Fibroblast of upper back skin (primary cell): ENCODE measurements at regions not wholly inside any gene's neighbourhood (a gene's known extent, or its start where the extent isn't known, plus 50 kb on each side); places are given as distances from the start of the nearest gene placed in this dataset.
"Not testable (repeated sequence)": the region's sequence is repeated elsewhere in the genome, so short reads cannot be mapped to it uniquely, and the experiment has no call there.

Experiments used
- DNase-seq: peaks from one replicate; pipeline ENCODE4 v3.0.0-alpha.2; 2013

DNA sequence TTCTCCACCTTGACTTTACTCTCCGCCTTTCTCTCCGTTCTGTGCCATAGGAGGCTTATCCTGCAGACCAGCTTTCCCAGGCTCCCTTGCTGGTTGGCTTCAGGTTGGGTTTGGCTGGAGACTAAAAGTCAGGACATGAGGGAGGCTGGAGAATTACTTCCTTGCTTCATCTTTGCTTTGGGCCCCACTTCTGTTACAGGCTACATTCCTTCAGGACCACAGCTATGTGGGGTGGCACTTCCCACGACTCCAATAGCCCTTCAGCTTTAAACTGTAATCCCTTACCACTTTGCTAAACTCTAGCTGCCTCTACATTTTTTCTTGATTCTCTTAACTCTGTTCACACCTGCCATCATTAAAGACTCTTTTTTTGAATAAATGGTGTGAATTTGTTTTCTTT, 186.7 kb upstream of the NR4A3 start:
- peak; percentile 35 for DNase-seq

DNA sequence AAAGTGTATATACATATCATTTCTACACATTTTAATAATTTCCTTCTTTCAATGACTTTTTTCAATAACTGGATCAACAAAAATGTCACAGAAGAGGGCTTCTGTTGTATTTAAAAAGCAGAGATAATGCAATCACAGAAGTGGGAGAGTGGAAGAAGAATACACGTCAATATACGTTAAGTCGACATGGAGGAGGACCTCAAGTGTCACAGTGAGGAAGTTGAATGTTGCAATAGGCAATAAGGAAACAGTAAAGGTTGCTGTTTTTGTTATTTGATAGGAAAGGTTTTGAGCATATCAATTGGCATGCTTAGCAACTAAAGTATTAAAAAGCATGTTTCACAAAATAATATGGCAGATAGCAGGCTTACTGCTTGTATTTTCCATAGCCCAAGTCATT, 184.0 kb upstream of the NR4A3 start:
- DNase-seq = no peak

GRCh38 chr9:99638971-99639370, 182.7 kb upstream of the NR4A3 start:
- no peak for DNase-seq

- no peak for DNase-seq
These were observed 174.1 kb upstream of the NR4A3 start for GRCh38 chr9:99647604-99648003.

DNA sequence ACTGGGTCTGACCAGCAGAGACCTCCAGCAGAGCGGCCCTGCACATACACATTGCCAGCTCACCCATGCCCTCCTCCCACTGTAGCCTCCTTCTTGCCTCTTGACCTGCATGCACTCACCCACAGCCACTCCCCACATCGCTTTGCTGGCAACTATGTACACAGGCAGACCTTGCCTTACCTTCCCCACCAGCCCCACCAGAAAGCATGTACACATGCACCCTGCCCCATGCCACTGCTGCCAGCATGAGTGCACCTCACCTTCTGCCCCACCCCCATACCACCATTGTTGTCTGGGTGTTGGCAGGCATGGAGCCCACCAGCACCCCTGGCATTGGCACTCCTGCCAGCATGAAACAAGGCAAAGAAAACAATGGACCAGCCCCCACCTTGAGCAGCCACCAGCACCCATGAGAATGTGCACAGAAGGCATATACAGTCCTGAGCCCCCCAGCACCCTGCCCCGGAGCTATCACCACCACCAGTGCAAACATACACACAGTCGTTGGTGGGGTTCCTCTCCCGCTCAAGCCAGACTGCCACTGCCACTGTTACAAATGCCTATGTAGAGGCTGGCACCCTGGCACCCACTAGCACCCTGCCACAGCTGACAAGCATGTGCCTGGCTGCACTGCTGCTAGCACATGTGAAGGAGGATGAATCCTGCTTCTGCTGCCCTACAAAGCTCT, 171.4 kb upstream of the NR4A3 start:
- DNase-seq = no peak

DNA sequence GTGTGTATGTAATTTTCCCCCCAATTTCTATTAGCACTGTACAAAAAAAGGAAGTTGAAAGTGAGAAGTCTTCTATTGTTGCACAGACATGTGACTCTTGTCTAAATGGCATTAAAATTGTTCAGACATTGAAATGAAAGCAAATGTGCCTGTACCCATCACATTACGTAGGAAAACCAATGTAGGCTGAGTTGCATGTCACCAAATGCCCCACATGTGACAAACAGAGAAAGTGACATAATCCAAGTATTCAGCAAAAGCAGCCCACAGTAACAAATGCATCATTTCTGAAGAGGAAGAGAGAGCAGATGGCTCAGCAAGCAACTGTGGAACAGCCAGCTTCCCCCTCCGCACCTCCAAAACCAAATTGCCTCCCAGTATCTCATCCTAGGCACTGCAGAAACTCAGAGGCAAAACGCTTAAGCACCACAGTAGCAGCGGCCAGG, 161.5 kb upstream of the NR4A3 start:
- no peak for DNase-seq

DNA sequence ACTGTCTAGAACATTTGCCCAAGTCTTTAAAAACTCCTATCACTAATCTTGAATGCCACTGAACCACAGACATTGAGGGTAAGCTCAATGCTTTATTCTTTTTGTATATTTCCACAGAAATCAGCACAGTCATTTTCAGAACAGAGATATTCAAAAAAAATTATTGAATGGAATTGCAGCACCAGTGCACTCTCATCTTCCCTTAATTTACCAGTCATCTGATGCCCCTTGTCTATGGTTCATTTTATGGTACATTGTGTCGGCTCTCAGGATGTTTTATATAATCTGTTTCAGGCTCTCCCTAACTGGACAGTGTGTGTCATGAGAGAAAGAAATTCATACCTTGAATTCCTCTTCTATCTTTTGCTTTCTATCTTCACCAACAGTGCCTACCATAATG, 158.4 kb upstream of the NR4A3 start:
- no peak for DNase-seq

DNA sequence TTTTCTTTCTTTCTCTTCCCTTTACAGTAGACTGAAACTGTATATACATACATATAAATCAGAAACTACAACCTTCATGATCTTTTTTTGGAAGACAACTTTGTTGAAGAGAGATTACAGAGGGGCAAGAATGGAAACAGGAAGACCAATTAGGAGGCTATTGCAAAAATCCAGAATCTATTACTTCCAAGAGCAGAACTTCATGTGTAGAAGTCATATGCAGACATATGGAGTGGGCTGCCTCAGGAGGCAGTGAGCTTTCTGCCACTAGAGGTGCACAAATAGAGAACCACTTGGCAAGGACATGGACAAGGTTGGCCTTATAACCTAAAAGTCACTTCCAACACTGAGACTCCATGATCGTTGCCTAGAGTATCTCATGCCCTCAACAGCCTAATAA, 157.8 kb upstream of the NR4A3 start:
- DNase-seq = no peak

DNA sequence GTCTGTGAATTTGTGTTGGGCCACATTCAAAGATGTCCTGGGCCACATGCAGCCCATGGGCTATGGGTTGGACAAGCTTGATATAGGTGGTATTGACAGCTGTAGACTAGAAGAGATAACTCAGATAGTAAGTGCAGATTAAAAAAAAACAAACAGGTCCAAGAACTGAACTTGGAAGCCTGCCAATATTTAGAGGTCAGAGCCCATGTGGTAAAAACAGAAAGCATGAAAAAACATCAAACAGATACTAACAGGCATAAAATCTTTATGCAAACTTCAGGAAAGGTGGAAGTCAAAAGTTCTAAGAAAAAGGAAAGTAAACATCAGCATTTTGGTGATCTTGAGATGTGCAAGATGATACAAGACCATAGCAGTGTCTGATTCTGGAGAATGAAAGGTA, 155.1 kb upstream of the NR4A3 start:
- DNase-seq = no peak

DNA sequence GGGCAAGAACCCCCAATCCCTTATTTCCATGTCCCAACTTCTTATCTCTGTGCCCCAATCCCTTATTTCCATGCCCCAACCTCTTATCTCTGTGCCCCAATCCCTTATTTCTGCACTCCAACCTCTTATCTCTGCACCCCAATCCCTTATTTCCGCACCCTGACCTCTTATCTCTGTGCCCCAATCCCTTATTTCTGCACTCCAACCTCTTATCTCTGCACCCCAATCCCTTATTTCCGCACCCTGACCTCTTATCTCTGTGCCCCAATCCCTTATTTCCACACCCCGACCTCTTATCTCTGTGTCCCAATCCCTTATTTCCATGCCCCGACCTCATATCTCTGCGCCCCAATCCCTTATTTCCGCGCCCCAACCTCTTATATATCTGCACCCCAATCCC, 150.8 kb upstream of the NR4A3 start:
- DNase-seq = not testable (repeated sequence)

GRCh38 chr9:99677281-99677680, 144.4 kb upstream of the NR4A3 start:
- DNase-seq = peak; percentile 28

- DNase-seq = no peak
These were observed 143.1 kb upstream of the NR4A3 start for GRCh38 chr9:99678566-99678965.

DNA sequence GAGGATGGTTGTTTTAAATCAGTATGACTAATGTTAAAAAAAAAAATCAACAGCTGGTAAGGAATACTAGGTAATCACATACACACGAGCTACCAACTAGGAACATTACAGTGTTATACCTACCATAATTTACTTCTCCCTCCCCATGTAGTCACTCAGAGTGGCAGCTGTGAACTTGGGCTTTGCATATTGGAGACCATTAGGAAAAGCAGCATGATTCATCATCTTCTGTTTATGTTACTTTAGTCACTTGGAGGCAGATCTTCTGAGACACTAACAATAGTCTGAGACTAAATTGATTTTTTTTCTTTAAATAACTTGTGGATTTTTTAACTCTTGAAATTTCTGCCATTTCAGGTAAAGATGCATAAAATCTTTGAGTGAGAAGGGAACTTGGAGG, 141.5 kb upstream of the NR4A3 start:
- DNase-seq = peak; percentile 56

- no peak for DNase-seq
These were observed 140.6 kb upstream of the NR4A3 start for GRCh38 chr9:99681113-99681512.

DNA sequence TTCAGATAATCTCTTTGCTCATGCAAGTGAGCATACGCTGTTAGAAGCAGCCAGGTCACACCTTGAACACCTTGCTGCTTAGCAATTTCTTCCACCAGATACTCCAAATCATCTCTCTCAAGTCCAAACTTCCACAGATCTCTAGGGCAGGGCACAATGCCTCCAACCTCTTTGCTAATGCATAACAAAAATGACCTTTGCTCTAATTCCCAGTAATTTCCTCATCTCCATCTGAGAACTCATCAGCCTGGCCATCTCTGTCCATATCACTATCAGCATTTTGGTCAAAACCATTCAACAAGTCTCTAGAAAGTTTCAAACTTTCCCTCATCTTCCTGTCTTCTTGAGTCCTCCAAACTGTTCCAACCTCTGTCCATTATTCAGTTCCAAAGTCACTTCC, 139.3 kb upstream of the NR4A3 start:
- no peak for DNase-seq

DNA sequence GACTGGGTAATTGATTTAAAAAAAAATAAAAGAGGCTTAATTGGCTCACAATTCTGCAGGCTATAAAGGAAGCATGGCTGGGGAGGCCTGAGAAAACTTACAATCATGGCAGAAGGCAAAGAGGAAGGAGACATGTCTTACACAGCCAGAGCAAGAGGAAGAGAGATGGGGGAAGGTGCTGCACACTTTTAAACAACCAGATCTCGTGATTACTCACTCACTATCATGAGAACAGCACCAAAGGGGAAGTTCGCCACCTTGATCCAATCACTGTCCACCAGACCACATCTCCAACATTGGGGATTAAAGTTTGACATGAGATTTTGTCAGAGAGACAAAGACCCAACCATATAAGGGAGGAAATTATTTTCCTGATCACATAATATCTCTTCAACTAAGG, 138.8 kb upstream of the NR4A3 start:
- no peak for DNase-seq

- DNase-seq = no peak
These were observed 131.1 kb upstream of the NR4A3 start for GRCh38 chr9:99690573-99690972.

DNA sequence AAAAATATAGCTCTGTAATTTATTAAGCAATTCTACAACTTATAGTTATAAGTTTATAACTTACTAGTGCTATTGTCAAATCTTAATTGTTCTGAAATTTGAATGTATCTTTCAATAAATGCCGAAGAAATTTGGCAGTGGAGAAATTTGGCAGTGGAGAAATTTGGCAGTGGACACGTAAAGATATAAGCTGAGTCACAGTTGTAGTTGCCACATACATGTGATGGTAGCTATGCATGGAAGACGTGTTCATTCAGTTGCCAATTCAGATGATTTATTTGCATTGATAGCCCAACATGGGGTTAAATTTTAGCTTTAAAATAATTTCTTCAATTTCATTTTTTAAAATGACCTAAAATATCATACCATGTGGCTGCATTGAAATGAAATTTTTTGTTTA, 127.8 kb upstream of the NR4A3 start:
- DNase-seq = no peak

DNA sequence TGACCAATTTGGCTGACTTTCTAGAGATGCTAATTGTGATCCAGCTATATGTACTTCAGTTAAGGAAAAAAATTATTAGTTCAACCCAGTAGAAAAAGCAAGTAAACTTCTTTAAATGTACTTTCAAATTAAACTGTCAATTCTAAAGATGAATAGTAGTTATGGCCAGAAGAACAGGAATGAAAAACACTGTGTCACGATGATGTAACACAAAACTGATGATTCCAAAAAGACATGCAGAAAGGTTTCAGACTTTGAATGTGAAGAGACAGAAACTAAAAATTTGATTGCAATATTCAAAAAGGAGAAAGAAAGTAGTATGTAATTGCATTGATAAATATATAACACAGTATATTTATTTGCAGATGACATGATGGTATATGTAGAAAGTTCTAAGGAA, 127.3 kb upstream of the NR4A3 start:
- DNase-seq = no peak

DNA sequence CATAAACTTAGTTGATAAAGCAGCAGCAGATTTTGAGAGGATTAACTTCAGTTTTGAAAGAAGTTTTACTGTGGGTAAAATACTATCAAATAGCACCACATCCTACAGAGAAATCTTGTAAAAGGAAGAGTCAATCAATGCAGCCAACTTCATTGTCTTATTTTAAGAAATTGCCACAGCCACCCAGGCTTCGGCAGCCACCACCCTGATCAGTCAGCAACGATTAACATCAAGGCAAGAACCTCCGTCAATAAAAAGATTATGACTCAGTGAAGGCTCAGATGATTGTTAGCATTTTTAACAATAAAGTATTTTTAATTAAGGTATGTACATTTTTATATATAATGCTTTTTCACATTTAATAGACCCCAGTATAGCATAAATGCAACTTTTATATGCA, 122.3 kb upstream of the NR4A3 start:
- no peak for DNase-seq

GRCh38 chr9:99712214-99712613, 109.5 kb upstream of the NR4A3 start:
- DNase-seq = peak; percentile 36

DNA sequence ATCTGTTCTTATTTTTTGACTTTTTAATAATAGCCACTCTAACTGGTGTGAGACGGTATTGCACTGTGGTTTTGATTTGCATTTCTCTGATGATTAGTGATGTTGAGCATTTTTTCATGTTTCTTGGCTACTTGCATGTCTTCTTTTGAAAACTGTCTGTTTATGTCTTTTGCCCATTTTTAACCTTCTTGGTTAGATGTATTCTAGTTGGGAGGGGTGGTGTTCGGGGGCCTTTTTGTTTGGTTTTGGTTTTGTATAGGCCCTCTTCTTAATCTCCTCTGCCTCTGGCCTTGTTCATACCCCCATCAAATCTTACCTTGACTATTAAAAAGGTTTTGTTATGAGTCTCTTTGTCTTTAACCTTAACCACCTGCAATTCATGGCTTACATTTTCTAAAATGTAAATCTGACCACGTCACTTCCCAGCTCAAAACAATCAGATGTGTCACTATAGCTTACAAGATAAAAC, 107.8 kb upstream of the NR4A3 start:
- no peak for DNase-seq

- no peak for DNase-seq
These were observed 103.1 kb upstream of the NR4A3 start for GRCh38 chr9:99718631-99719030.

GRCh38 chr9:99720455-99721050, 101.1 kb upstream of the NR4A3 start:
- peak; percentile 41 for DNase-seq

GRCh38 chr9:99721898-99722297, 99.8 kb upstream of the NR4A3 start:
- DNase-seq = no peak
